ENCODE measurements at regions not wholly inside any gene's neighbourhood (a gene's known extent, or its start where the extent isn't known, plus 50 kb on each side); places are given as distances from the start of the nearest gene placed in this dataset.
A peak's percentile ranks its signal among the peaks of the same experiment; 100 is the strongest.

DNA sequence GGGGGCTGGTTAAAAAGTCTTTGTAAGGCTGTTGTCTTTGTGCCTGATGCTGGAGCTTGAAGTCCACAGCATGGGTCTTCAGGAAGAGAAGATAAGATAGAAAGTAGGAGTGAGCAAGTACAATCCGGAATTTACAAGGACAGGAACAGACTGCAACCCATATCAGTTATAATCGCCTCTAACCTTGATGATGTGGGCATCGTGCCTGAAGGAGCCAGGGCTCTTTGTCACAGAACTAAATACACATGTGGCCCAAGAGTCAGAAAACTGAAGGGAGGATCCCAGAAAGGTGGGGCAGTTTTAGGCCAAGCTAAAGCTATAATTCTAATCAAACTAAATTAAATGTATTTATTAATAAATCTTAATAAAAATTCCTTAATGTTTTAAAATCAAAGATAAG is 132.2 kb downstream of the TMCO5A start:
- Histone ChIP-seq H3K36me3 (replicated peaks; ENCODE audit: insufficient read depth, low read depth) (no peaks in the 10 kb centered on the region), H3K9me3 (ENCODE audit: low read depth) (no peaks in the 10 kb centered on the region), H3K4me1 (ENCODE audit: insufficient read depth) (peaks cover 21% of the 10 kb centered on the region), H3K4me2 (no peak overlapping the region), H3K27me3 (no peaks in the 10 kb centered on the region), H4K20me1 (ENCODE audit: insufficient read depth, poor library complexity, severe bottlenecking) (no peaks in the 10 kb centered on the region), H3K79me2 (no peaks in the 10 kb centered on the region), H3K4me3 (no peak overlapping the region), H3K9me2 (replicated peaks; ENCODE audit: insufficient read depth) (no peaks in the 10 kb centered on the region), H2AFZ (no peak overlapping the region), H3K27ac (no peak overlapping the region)
- TF ChIP-seq EZH2phosphoT487 (IDR thresholded peaks at IDR 0.05; ENCODE audit: low read depth, severe bottlenecking, unreplicated experiment): no peak
- TF ChIP-seq, protein P1, sequence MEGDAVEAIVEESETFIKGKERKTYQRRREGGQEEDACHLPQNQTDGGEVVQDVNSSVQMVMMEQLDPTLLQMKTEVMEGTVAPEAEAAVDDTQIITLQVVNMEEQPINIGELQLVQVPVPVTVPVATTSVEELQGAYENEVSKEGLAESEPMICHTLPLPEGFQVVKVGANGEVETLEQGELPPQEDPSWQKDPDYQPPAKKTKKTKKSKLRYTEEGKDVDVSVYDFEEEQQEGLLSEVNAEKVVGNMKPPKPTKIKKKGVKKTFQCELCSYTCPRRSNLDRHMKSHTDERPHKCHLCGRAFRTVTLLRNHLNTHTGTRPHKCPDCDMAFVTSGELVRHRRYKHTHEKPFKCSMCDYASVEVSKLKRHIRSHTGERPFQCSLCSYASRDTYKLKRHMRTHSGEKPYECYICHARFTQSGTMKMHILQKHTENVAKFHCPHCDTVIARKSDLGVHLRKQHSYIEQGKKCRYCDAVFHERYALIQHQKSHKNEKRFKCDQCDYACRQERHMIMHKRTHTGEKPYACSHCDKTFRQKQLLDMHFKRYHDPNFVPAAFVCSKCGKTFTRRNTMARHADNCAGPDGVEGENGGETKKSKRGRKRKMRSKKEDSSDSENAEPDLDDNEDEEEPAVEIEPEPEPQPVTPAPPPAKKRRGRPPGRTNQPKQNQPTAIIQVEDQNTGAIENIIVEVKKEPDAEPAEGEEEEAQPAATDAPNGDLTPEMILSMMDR (IDR thresholded peaks at IDR 0.05; ENCODE audit: poor library complexity): no peak
- TF ChIP-seq EZH2 (IDR thresholded peaks at IDR 0.05; ENCODE audit: borderline replicate concordance): no peak
- WGBS (ENCODE audit: low lambda C conversion rate, missing lambda C conversion rate): 58% methylated on average over 3 of the region's 3 CpGs
- DNase-seq (ENCODE audit: low spot score): no peak

DNA sequence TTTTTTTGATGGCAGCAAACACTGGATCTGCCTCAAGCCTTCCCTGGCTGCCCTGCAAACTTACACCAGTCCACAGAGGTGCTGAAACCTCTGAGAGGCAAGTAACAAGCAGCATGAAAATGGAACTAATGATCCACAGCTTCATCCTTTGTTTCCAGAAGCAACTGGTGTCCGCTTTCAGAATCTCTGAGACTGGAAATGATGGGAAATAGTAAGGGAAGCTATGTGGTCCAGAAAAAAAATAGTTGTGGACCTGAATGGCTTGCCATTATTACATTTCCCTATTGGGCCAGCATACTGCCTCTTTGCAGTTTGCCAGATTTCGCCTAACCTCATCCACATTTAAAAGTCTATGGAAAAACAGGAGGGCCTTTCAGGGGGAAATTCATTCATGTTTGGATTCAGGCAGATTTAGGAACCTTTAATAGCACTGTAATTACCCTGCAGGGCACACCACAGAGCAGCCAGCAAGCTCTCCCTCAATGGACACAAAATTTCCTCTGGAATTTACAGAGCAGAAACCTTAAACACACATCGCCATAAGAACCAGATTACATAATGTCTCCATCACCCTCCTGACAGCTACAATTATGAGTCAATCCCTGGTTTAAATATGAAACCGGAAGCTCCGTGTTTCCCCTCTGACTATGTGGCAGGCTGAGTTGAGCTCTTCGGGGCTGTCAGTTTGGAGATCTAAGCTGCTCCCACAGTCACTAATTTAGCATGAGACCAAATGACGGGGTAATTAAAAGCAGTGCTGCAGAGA is 134.4 kb downstream of the TMCO5A start:
- DNase-seq (ENCODE audit: low spot score): peak; percentile 76
- no peaks in the 10 kb centered on the region for H4K20me1 ChIP-seq (ENCODE audit: insufficient read depth, poor library complexity, severe bottlenecking)
- no peaks in the 10 kb centered on the region for H3K27me3 ChIP-seq
- H3K9me3 ChIP-seq (ENCODE audit: low read depth): no peaks in the 10 kb centered on the region
- H3K9me2 ChIP-seq (replicated peaks; ENCODE audit: insufficient read depth): no peaks in the 10 kb centered on the region
- no peaks in the 10 kb centered on the region for H3K36me3 ChIP-seq (replicated peaks; ENCODE audit: insufficient read depth, low read depth)
- H2AFZ ChIP-seq: peak overlapping the region; percentile 3
- no peak for TF ChIP-seq EZH2 (IDR thresholded peaks at IDR 0.05; ENCODE audit: borderline replicate concordance)
- no peak for TF ChIP-seq EZH2phosphoT487 (IDR thresholded peaks at IDR 0.05; ENCODE audit: low read depth, severe bottlenecking, unreplicated experiment)
- TF ChIP-seq, protein P1 (IDR thresholded peaks at IDR 0.05; ENCODE audit: poor library complexity): no peak
- H3K79me2 ChIP-seq: no peaks in the 10 kb centered on the region
- H3K27ac ChIP-seq: peak overlapping the region; percentile 89
- peak overlapping the region; percentile 71 for H3K4me2 ChIP-seq
- no peak overlapping the region for H3K4me3 ChIP-seq
- 26% methylated on average over 7 of the region's 7 CpGs for WGBS (ENCODE audit: low lambda C conversion rate, missing lambda C conversion rate)
- H3K4me1 ChIP-seq (ENCODE audit: insufficient read depth): peaks cover 37% of the 10 kb centered on the region

DNA sequence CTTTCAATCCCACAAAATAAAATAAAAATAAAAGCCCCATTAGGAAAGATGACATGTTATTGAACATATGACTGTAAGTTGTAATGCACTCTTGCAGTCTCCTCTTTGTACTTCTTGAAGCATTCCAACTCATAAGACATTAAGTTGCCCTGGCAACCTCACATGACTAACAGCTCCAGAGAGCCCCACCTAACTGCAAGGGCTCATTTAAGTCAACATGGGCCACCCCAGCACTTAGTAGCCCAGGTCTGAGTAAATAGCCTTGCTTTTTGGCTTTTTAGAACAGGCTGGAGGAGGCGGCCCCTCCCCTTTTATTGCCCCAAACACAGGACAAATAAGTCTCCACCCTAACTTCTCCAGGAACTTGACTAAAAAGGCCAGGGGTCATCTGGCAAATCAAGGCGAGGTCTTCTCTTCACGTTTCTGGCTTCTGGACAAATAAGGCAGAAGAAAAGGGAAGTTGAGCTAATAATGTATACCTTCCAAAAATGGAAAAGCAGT is 135.1 kb downstream of the TMCO5A start:
- Histone ChIP-seq H3K4me2 (peak overlapping the region; percentile 71), H4K20me1 (ENCODE audit: insufficient read depth, poor library complexity, severe bottlenecking) (no peaks in the 10 kb centered on the region), H3K9me2 (replicated peaks; ENCODE audit: insufficient read depth) (no peaks in the 10 kb centered on the region), H3K27ac (peak overlapping the region; percentile 89), H3K27me3 (no peaks in the 10 kb centered on the region), H3K4me1 (ENCODE audit: insufficient read depth) (peaks cover 42% of the 10 kb centered on the region), H3K9me3 (ENCODE audit: low read depth) (no peaks in the 10 kb centered on the region), H3K79me2 (no peaks in the 10 kb centered on the region), H2AFZ (peak overlapping the region; percentile 3), H3K36me3 (replicated peaks; ENCODE audit: insufficient read depth, low read depth) (no peaks in the 10 kb centered on the region), H3K4me3 (no peak overlapping the region)
- WGBS (ENCODE audit: low lambda C conversion rate, missing lambda C conversion rate): 34% methylated on average over 3 of the region's 3 CpGs
- DNase-seq (ENCODE audit: low spot score): peak; percentile 81
- TF ChIP-seq, protein P1 (IDR thresholded peaks at IDR 0.05; ENCODE audit: poor library complexity): no peak
